ENCODE measurements at regions not wholly inside any gene's neighbourhood (a gene's known extent, or its start where the extent isn't known, plus 50 kb on each side); places are given as distances from the start of the nearest gene placed in this dataset.

DNA sequence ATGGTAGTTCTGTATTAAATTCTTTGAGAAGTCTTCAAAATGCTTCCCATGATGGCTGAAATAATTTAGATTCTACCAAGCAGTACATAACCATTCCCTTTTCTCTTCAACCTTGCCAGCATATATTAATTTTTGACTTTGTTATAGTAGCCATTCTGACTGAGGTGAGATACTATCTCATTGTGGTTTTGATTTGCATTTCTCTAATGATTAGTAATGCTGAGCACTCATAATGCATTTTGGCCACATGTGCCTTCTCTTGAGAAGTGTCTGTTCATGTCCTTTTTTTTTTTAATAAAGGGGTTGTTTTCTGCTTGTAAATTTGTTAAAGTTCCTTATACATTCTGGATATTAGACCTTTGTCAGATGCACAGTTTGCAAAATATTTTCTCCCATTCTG is 173.9 kb downstream of the CALCRL start:
- DNase-seq: no peak

DNA sequence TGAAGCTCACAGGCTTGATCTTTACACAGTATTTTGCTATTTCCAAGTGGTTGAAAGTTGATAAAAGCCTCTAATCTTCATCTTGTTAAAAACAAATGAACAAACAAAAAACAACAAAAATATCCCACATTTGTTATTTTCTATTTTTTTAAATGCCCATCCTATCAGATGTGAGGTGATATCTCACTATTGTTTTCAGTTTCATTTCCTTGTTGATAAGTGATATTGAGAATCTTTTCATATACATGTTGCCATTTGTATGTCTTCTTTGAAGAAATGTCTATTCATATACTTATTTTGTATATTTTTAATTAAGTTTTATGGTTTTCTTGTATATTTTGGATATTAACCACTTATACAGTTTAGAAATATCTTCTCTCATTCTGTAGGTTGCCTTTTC is 175.8 kb downstream of the CALCRL start:
- no peak for DNase-seq

- DNase-seq: no peak
Measured at GRCh38 chr2:187271825-187272224, 176.2 kb downstream of the CALCRL start.

- DNase-seq: no peak
Measured at GRCh38 chr2:187266645-187267044, 181.4 kb downstream of the CALCRL start.

DNA sequence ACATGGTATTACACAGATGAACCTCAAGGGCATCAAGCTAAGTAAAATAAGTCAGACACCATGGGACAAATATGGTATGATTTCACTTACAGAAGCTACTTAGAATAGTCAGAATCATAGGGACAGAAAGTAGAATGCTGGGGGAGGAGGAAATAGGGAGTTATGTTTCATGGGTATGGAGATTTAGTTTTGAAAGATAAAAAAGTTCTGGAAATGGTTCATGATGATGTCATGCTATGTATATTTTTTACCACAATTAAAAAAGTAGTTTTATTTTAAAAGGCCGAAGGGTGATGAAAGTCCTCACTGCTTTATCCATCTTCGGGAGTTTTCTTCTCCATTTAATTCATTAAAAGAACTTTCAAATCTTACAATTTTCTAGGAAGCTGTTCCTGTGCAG is 181.9 kb downstream of the CALCRL start:
- DNase-seq: no peak

DNA sequence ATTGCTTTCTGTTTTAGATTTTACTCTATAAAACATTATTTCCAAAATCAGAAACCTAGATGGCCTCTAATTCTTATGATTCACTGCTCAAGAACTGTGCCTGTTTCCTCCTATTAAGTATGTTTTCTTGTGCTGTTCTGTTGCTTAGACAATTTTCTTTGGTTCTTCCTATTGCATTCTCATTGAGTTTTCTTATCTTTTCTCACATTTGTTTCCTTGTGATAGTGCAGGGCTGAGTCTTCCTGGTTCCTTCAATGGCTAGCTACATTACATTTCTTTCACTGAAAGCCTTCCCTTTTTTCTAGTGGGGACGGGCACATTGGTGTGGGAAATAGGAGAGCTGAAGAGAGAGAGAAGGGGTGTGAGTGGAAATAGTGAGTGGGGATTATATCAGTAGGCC is 183.4 kb downstream of the CALCRL start:
- no peak for DNase-seq

- DNase-seq: no peak
Measured at GRCh38 chr2:187263675-187264560, 184.1 kb downstream of the CALCRL start.

GRCh38 chr2:187261705-187262104 is 186.3 kb downstream of the CALCRL start:
- DNase-seq: no peak

DNA sequence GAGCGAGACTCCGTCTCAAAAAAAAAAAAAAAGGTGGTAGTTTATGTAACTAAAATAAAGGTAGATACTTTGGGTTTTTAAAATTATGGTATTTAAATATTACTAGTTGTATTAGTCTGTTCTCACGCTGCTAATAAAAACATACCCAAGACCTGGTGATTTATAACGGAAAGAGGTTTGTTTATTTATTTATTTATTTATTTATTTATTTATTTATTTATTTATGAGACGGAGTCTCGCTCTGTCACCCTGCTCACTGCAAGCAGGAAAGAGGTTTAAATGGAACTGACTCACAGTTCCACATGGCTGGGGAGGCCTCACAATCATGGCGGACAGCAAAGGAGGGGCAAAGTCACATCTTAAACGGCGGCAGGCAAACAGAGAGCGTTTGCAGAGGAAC is 196.0 kb downstream of the CALCRL start:
- no peak for DNase-seq

GRCh38 chr2:187250137-187250536 is 197.9 kb downstream of the CALCRL start:
- DNase-seq: no peak

- DNase-seq: no peak
Measured at GRCh38 chr2:187233811-187234210, 214.2 kb downstream of the CALCRL start.

GRCh38 chr2:187232749-187233148 is 215.3 kb downstream of the CALCRL start:
- DNase-seq: no peak

DNA sequence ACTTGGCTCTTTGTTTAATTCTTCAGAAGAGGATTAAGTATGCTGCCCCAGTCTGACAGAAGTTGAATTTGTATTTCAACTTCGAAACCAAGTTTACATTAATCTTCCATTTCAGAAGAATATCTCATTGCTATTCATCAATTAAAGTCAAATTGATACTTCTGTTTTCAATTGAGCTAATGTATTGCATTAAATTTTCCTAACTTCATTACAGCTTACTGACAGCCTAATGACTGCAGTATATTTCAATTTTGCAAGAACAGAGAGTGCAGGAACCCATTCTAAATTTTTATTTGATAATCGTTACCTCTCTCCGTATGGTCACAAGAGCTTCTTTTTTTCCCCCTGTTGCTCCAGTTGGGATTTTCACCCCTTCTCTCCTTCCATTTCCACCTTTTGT is 218.0 kb downstream of the CALCRL start:
- no peak for DNase-seq

GRCh38 chr2:187228986-187229385 is 219.1 kb downstream of the CALCRL start:
- DNase-seq: no peak

DNA sequence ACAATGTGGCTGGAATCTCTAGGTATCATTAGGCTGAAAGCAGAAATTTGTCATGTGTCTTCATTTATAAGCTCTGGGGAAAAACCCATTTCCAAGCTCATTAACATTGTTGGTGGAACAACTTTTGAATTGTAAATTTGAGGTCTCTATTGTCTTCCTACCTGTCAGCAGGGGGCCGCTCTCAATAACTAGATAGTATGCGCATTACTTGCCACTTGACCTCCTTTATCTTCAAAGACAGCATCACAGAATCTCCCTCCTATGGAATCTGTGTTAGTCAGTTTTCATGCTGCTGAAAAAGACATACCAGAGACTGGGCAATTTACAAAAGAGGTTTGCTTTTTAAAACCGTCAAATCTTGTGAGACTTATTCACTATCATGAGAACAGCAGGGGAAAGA is 223.1 kb downstream of the CALCRL start:
- no peak for DNase-seq

DNA sequence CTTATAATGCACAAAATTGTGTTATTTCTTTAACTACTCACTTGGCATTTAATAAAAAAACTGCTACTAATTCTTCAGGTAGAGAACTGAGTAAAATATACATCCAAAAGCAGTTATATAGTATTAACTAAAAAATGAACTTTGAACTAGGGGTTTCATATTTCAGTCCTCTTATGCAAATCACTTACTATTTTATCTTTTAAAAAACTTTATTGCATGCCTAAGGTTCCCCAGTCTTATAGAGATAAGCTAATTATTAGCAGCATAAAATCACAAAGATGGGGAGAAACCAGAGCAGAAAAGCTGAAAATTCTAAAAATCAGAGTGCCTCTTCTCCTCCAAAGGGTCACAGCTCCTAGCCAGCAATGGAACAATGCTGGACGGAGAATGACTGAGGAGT is 228.0 kb downstream of the CALCRL start:
- DNase-seq: no peak

- DNase-seq: no peak
Measured at GRCh38 chr2:187215532-187216240, 232.4 kb downstream of the CALCRL start.

GRCh38 chr2:187214306-187214705 is 233.7 kb downstream of the CALCRL start:
- DNase-seq: no peak

DNA sequence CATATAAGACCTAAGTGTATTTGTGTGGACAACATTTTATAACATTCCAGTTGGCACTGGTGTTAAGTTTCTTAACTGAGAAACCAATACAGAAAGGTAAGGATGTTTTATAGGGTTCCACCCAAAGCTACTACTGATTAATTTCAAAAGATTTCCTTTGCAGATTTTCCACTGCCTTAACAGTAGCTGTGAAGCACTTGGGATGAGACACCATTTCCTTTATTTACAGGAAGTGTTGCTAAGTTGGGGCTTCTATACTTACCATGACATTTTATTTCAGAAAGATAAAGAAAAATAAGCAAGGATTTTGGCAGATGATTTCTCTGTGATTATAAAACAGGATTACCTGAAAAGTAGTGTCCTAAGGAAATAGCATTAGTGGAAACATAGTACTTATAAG is 234.3 kb downstream of the CALCRL start:
- no peak for DNase-seq

DNA sequence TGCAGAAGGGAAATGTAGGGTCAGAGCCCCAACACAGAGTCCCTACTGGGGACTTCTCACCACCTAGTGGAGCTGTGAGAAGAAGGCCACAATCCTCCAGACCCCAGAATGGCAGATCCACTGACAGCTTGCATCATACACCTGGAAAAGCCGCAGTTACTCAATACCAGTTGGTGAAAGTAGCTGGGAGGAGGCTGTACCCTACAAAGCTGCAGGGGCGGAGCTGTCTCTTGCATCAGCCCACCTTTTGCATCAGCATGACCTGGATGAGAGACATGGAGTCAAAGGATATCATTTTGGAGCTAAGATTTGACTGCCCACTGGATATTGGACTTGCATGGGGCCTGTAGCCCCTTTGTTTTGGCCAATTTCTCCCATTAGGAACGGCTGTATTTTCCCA is 237.3 kb downstream of the CALCRL start:
- DNase-seq: no peak

- DNase-seq: no peak
Measured at GRCh38 chr2:187208199-187208785, 239.8 kb downstream of the CALCRL start.

- no peak for DNase-seq
Measured at GRCh38 chr2:187207126-187207525, 240.9 kb downstream of the CALCRL start.

- DNase-seq: no peak
Measured at GRCh38 chr2:187206471-187206870, 241.6 kb downstream of the CALCRL start.

DNA sequence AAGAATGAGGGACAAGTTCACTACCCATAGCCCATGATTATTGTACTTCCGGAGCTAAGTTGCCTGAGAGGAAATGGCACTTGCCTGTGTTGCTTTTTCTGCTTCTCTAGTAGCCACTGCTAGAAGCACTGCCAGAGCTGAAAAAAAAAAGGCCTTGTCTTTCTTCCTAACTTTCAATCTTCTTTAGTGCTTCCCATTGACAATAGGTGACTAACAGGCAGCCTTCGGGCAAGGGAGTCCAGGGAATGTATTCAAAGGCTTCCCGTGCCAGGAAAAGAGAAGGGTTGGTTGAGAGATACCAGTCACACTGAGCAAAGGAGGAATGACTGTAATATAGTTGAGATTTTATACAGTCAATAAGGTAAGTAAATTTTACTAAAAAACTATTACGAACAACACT is 242.0 kb downstream of the CALCRL start:
- no peak for DNase-seq
